ENCODE measurements at regions not wholly inside any gene's neighbourhood (a gene's known extent, or its start where the extent isn't known, plus 50 kb on each side); places are given as distances from the start of the nearest gene placed in this dataset.

GRCh38 chr5:106656821-106657220 lies 1013.9 kb downstream of the EFNA5 start:
- no peak overlapping the region for H3K9ac ChIP-seq (ENCODE audit: low read depth in 1 of 2, low read length in 2 of 2)
- H3K27ac ChIP-seq (ENCODE audit: low read depth in 1 of 2, low read length in 2 of 2): no peak overlapping the region
- no peaks in the 10 kb centered on the region for H3K36me3 ChIP-seq (ENCODE audit: control insufficient read depth in 4 of 4, insufficient read depth in 3 of 4, low read depth in 1 of 4, low read length in 3 of 4)
- no peaks in the 10 kb centered on the region for H3K27me3 ChIP-seq (ENCODE audit: control insufficient read depth in 4 of 4, insufficient read depth in 4 of 4, low read length in 3 of 4)
- no peak for DNase-seq (ENCODE audit: low spot score)
- WGBS: 66% methylated on average over 2 of the region's 2 CpGs
- no peak for TF ChIP-seq EGR1 (IDR thresholded peaks at IDR 0.05; ENCODE audit: low read depth in 2 of 2)
- no peak for TF ChIP-seq NR2F2 (IDR thresholded peaks at IDR 0.05)
- TF ChIP-seq RAD21 (IDR thresholded peaks at IDR 0.05): no peak
- no peak for TF ChIP-seq HNF4G (IDR thresholded peaks at IDR 0.05)
- TF ChIP-seq GABPA (IDR thresholded peaks at IDR 0.05 in 1 of 2, conservative IDR thresholded peaks at IDR 0.05 in 1 of 2): no peak
- no peak for TF ChIP-seq ATF3 (IDR thresholded peaks at IDR 0.05)
- TF ChIP-seq RXRA (IDR thresholded peaks at IDR 0.05): no peak
- no peak for TF ChIP-seq MAX (IDR thresholded peaks at IDR 0.05)
- TF ChIP-seq CTCF (IDR thresholded peaks at IDR 0.05; ENCODE audit: low read depth, low read length, missing input control): no peak
- H3K4me3 ChIP-seq (ENCODE audit: low read depth in 1 of 3, low read length in 3 of 3): no peak overlapping the region
- peaks cover 0 to 1% (median 0%) of the 10 kb centered on the region in 4 donors for H3K9me3 ChIP-seq (ENCODE audit: control insufficient read depth in 4 of 4, low read length in 3 of 4)
- H3K4me1 ChIP-seq (ENCODE audit: control insufficient read depth in 4 of 4, insufficient read depth in 4 of 4, low read length in 3 of 4): no peaks in the 10 kb centered on the region

- Histone ChIP-seq H3K9ac (ENCODE audit: low read depth in 1 of 2, low read length in 2 of 2) (no peak overlapping the region), H3K27me3 (ENCODE audit: control insufficient read depth in 4 of 4, insufficient read depth in 4 of 4, low read length in 3 of 4) (no peaks in the 10 kb centered on the region), H3K4me3 (ENCODE audit: low read depth in 1 of 3, low read length in 3 of 3) (no peak overlapping the region), H3K36me3 (ENCODE audit: control insufficient read depth in 4 of 4, insufficient read depth in 3 of 4, low read depth in 1 of 4, low read length in 3 of 4) (no peaks in the 10 kb centered on the region), H3K27ac (ENCODE audit: low read depth in 1 of 2, low read length in 2 of 2) (no peak overlapping the region), H3K4me1 (ENCODE audit: control insufficient read depth in 4 of 4, insufficient read depth in 4 of 4, low read length in 3 of 4) (no peaks in the 10 kb centered on the region), H3K9me3 (ENCODE audit: control insufficient read depth in 4 of 4, low read length in 3 of 4) (peaks cover 0 to 1% (median 0%) of the 10 kb centered on the region in 4 donors)
- TF ChIP-seq GABPA (IDR thresholded peaks at IDR 0.05 in 1 of 2, conservative IDR thresholded peaks at IDR 0.05 in 1 of 2) (no peak), YY1 (IDR thresholded peaks at IDR 0.05) (no peak), CTCF (IDR thresholded peaks at IDR 0.05; ENCODE audit: low read depth, low read length, missing input control) (no peak), TAF1 (conservative IDR thresholded peaks at IDR 0.05) (no peak), FOXA1 (IDR thresholded peaks at IDR 0.05) (no peak), EGR1 (IDR thresholded peaks at IDR 0.05; ENCODE audit: low read depth in 2 of 2) (no peak), FOXA2 (IDR thresholded peaks at IDR 0.05) (no peak), NR2F2 (IDR thresholded peaks at IDR 0.05) (no peak), JUND (IDR thresholded peaks at IDR 0.05) (no peak), HNF4G (IDR thresholded peaks at IDR 0.05) (no peak)
- DNase-seq (ENCODE audit: low spot score): no peak
Measured at GRCh38 chr5:106649031-106649430, 1021.7 kb downstream of the EFNA5 start.

GRCh38 chr5:106648401-106648800 lies 1022.3 kb downstream of the EFNA5 start:
- Histone ChIP-seq H3K4me3 (ENCODE audit: low read depth in 1 of 3, low read length in 3 of 3) (no peak overlapping the region), H3K9ac (ENCODE audit: low read depth in 1 of 2, low read length in 2 of 2) (no peak overlapping the region), H3K27me3 (ENCODE audit: control insufficient read depth in 4 of 4, insufficient read depth in 4 of 4, low read length in 3 of 4) (no peaks in the 10 kb centered on the region), H3K36me3 (ENCODE audit: control insufficient read depth in 4 of 4, insufficient read depth in 3 of 4, low read depth in 1 of 4, low read length in 3 of 4) (no peaks in the 10 kb centered on the region), H3K27ac (ENCODE audit: low read depth in 1 of 2, low read length in 2 of 2) (no peak overlapping the region), H3K9me3 (ENCODE audit: control insufficient read depth in 4 of 4, low read length in 3 of 4) (peaks cover 0 to 1% (median 0%) of the 10 kb centered on the region in 4 donors), H3K4me1 (ENCODE audit: control insufficient read depth in 4 of 4, insufficient read depth in 4 of 4, low read length in 3 of 4) (no peaks in the 10 kb centered on the region)
- DNase-seq (ENCODE audit: low spot score): no peak
- 72% methylated on average over 2 of the region's 2 CpGs for WGBS
- TF ChIP-seq HNF4A (conservative IDR thresholded peaks at IDR 0.05) (no peak), RAD21 (IDR thresholded peaks at IDR 0.05) (no peak), EGR1 (IDR thresholded peaks at IDR 0.05; ENCODE audit: low read depth in 2 of 2) (no peak), MAX (IDR thresholded peaks at IDR 0.05) (no peak), RXRA (IDR thresholded peaks at IDR 0.05) (no peak), REST (IDR thresholded peaks at IDR 0.05) (no peak), NR2F2 (IDR thresholded peaks at IDR 0.05) (no peak), SP1 (IDR thresholded peaks at IDR 0.05) (no peak), ZBTB33 (IDR thresholded peaks at IDR 0.05) (no peak), JUND (IDR thresholded peaks at IDR 0.05) (no peak), FOXA2 (IDR thresholded peaks at IDR 0.05) (no peak)

All from liver (tissue), 8 donors.